HEK293 (cell line): ENCODE measurements at regions not wholly inside any gene's neighbourhood (a gene's known extent, or its start where the extent isn't known, plus 50 kb on each side); places are given as distances from the start of the nearest gene placed in this dataset.

Experiments used
- CTCF ChIA-PET: fragments of 350-600 bp; formaldehyde crosslinking; extraction: SDS; loops from one replicate; lab custom pipeline; 2021; ENCODE audit warnings: antibody characterized with exemption; lab: Yijun Ruan, JAX
- POLR2A ChIA-PET: fragments of 300-600 bp; formaldehyde crosslinking; extraction: SDS; loops from one replicate; lab custom pipeline; 2020; ENCODE audit warnings: antibody characterized with exemption, inconsistent platforms; lab: Yijun Ruan, JAX
- H3K27ac ChIP-seq: fragments of 200-500 bp; sonication (Bioruptor generic); 2 replicates; pipeline ENCODE4 v1.5.1; 2014; ENCODE audit warnings: low read depth, low read length, control low read depth, inconsistent platforms; ENCODE audit errors: extremely low read depth
- H3K36me3 ChIP-seq, 2 experiments: fragments of 200-500 bp in 1 of 2; sonication (Bioruptor generic) in 1 of 2; 1 replicate in 1 of 2; 2 replicates in 1 of 2; pipeline ENCODE4 v1.5.1; 2014 to 2017; ENCODE audit warnings: inconsistent platforms in 2 of 2, low read length in 2 of 2; ENCODE audit not compliant: control insufficient read depth in 2 of 2, insufficient read depth in 1 of 2
- H3K4me1 ChIP-seq: fragments of 200-500 bp; sonication (Bioruptor generic); 2 replicates; pipeline ENCODE4 v1.5.1; 2014; ENCODE audit warnings: mild to moderate bottlenecking, low read length, inconsistent platforms; ENCODE audit not compliant: control insufficient read depth, insufficient read depth
- H3K4me3 ChIP-seq: 2 replicates; pipeline ENCODE4 v1.5.1; 2011; ENCODE audit warnings: low read depth, mild to moderate bottlenecking, control low read depth, low read length, moderate library complexity
- H3K9me3 ChIP-seq: fragments of 200-500 bp; sonication (Bioruptor generic); 2 replicates; pipeline ENCODE4 v1.5.1; 2014; ENCODE audit warnings: low read depth, low read length, inconsistent platforms; ENCODE audit not compliant: control insufficient read depth, insufficient read depth
- GFI1B ChIP-seq: fragments of 450-650 bp; formaldehyde crosslinking; IDR thresholded peaks from 2 replicates; pipeline ENCODE4 v1.5.1; 2016; ENCODE audit warnings: missing biosample characterization, missing genetic modification characterization
- GLIS1 ChIP-seq: fragments of 450-650 bp; formaldehyde crosslinking; IDR thresholded peaks from 2 replicates; pipeline ENCODE4 v1.5.1; 2016; ENCODE audit warnings: missing biosample characterization, missing genetic modification characterization
- GLIS2 ChIP-seq: fragments of 450-650 bp; formaldehyde crosslinking; IDR thresholded peaks from 2 replicates; pipeline ENCODE4 v1.5.1; 2016; ENCODE audit warnings: missing biosample characterization, missing genetic modification characterization
- HOXA7 ChIP-seq: sonication (generic); formaldehyde crosslinking; IDR thresholded peaks from 2 replicates; pipeline ENCODE4 v1.8.1; 2022; ENCODE audit warnings: missing genetic modification reagents, borderline replicate concordance
- HOXC10 ChIP-seq: sonication (generic); formaldehyde crosslinking; IDR thresholded peaks from 2 replicates; pipeline ENCODE4 v1.8.1; 2023; ENCODE audit warnings: mild to moderate bottlenecking, missing genetic modification reagents
- KLF16 ChIP-seq: fragments of 450-650 bp; formaldehyde crosslinking; IDR thresholded peaks from 2 replicates; pipeline ENCODE4 v1.5.1; 2017; ENCODE audit warnings: missing biosample characterization, missing genetic modification characterization
- KLF8 ChIP-seq: fragments of 450-650 bp; formaldehyde crosslinking; IDR thresholded peaks from 2 replicates; pipeline ENCODE4 v1.5.1; 2016; ENCODE audit warnings: missing biosample characterization, missing genetic modification characterization
- PBX3 ChIP-seq: sonication (generic); formaldehyde crosslinking; IDR thresholded peaks from 2 replicates; pipeline ENCODE4 v1.8.1; 2022; ENCODE audit warnings: mild to moderate bottlenecking, moderate library complexity, missing genetic modification reagents
- SETDB1 ChIP-seq: IDR thresholded peaks from one replicate; pipeline ENCODE4 v1.6.1; 2017; ENCODE audit warnings: mild to moderate bottlenecking, low read length, moderate library complexity, mixed read lengths; ENCODE audit not compliant: insufficient read length
- TRIM28 ChIP-seq: IDR thresholded peaks from 2 replicates; pipeline ENCODE4 v1.6.1; 2011; ENCODE audit warnings: low read length, control low read depth, borderline replicate concordance
- ZBTB17 ChIP-seq: fragments of 450-650 bp; formaldehyde crosslinking; IDR thresholded peaks from 2 replicates; pipeline ENCODE4 v1.5.1; 2016; ENCODE audit warnings: missing biosample characterization, missing genetic modification characterization
- ZBTB7A ChIP-seq: fragments of 450-650 bp; formaldehyde crosslinking; IDR thresholded peaks from 2 replicates; pipeline ENCODE4 v1.5.1; 2016; ENCODE audit warnings: low read depth, missing biosample characterization, missing genetic modification characterization
- ZIC2 ChIP-seq: fragments of 450-650 bp; formaldehyde crosslinking; IDR thresholded peaks from 2 replicates; pipeline ENCODE4 v1.5.1; 2016; ENCODE audit warnings: missing biosample characterization, missing genetic modification characterization
- ZNF146 ChIP-seq: fragments of 450-650 bp; formaldehyde crosslinking; IDR thresholded peaks from 2 replicates; pipeline ENCODE4 v1.5.1; 2016; ENCODE audit warnings: missing biosample characterization, missing genetic modification characterization
- ZNF16 ChIP-seq: fragments of 450-650 bp; formaldehyde crosslinking; IDR thresholded peaks from 2 replicates; pipeline ENCODE4 v1.5.1; 2016; ENCODE audit warnings: low read depth, missing biosample characterization, missing genetic modification characterization
- ZNF19 ChIP-seq: fragments of 450-650 bp; formaldehyde crosslinking; IDR thresholded peaks from 2 replicates; pipeline ENCODE4; 2016; ENCODE audit warnings: missing biosample characterization, missing genetic modification characterization, low read depth
- ZNF311 ChIP-seq: fragments of 450-650 bp; formaldehyde crosslinking; IDR thresholded peaks from 2 replicates; pipeline ENCODE4 v1.5.1; 2017; ENCODE audit warnings: missing biosample characterization, missing genetic modification characterization, borderline replicate concordance
- ZNF391 ChIP-seq: fragments of 450-650 bp; formaldehyde crosslinking; IDR thresholded peaks from 2 replicates; pipeline ENCODE4 v1.5.1; 2016; ENCODE audit warnings: low read depth, missing biosample characterization, missing genetic modification characterization, borderline replicate concordance
- ZNF404 ChIP-seq: fragments of 450-650 bp; formaldehyde crosslinking; IDR thresholded peaks from 2 replicates; pipeline ENCODE4 v1.5.1; 2017; ENCODE audit warnings: missing biosample characterization, missing genetic modification characterization
- ZNF514 ChIP-seq: fragments of 450-650 bp; formaldehyde crosslinking; IDR thresholded peaks from 2 replicates; pipeline ENCODE4 v1.5.1; 2016; ENCODE audit warnings: missing biosample characterization, missing genetic modification characterization
- ZNF561 ChIP-seq: fragments of 450-650 bp; IDR thresholded peaks from 2 replicates; pipeline ENCODE4 v1.5.1; 2018; ENCODE audit warnings: missing biosample characterization, missing genetic modification characterization, borderline replicate concordance
- ZNF626 ChIP-seq: fragments of 450-650 bp; sonication (Bioruptor Pico); formaldehyde crosslinking; IDR thresholded peaks from 2 replicates; pipeline ENCODE4 v1.5.1; 2018; ENCODE audit warnings: missing biosample characterization, missing genetic modification characterization, inconsistent platforms
- ZNF776 ChIP-seq: fragments of 450-650 bp; formaldehyde crosslinking; IDR thresholded peaks from 2 replicates; pipeline ENCODE4 v1.5.0; 2017; ENCODE audit warnings: missing biosample characterization, missing genetic modification characterization, borderline replicate concordance
- ZNF843 ChIP-seq: fragments of 450-650 bp; formaldehyde crosslinking; IDR thresholded peaks from 2 replicates; pipeline ENCODE4 v1.5.1; 2016; ENCODE audit warnings: missing biosample characterization, missing genetic modification characterization
- TF ChIP-seq, protein P1 (sequence below): fragments of 450-650 bp; formaldehyde crosslinking; IDR thresholded peaks from 2 replicates; pipeline ENCODE4 v1.5.1; 2016; ENCODE audit warnings: missing biosample characterization, missing genetic modification characterization, borderline replicate concordance
- TF ChIP-seq, protein P2 (sequence below): fragments of 450-650 bp; formaldehyde crosslinking; IDR thresholded peaks from 2 replicates; pipeline ENCODE4 v1.5.1; 2016; ENCODE audit warnings: missing biosample characterization, missing genetic modification characterization
- TF ChIP-seq, protein P3 (sequence below): fragments of 450-650 bp; formaldehyde crosslinking; IDR thresholded peaks from 2 replicates; pipeline ENCODE4 v1.5.1; 2017; ENCODE audit warnings: missing biosample characterization, missing genetic modification characterization

GRCh38 chr13:63433546-63434150 lies 2018.0 kb upstream of the PCDH20 start:
- H3K36me3 ChIP-seq = no peaks in the 10 kb centered on the region
- ChIA-PET POLR2A (no interaction called here), CTCF (no interaction called here)
- H3K4me3 ChIP-seq = no peak overlapping the region
- no peaks in the 10 kb centered on the region for H3K4me1 ChIP-seq
- H3K9me3 ChIP-seq = no peaks in the 10 kb centered on the region
- TF ChIP-seq ZNF514 (tag by site-specific recombination) (no peak), ZNF776 (tag by site-specific recombination) (no peak), ZNF16 (tag by site-specific recombination) (no peak), ZIC2 (tag by site-specific recombination) (no peak), ZNF311 (tag by site-specific recombination) (no peak), HOXC10 (CRISPR knock-in tag) (no peak), KLF16 (tag by site-specific recombination) (no peak), ZNF19 (tag by site-specific recombination) (no peak), ZNF626 (tag by site-specific recombination) (no peak), GLIS1 (tag by site-specific recombination) (no peak), HOXA7 (CRISPR knock-in tag) (no peak), GLIS2 (tag by site-specific recombination) (no peak), KLF8 (tag by site-specific recombination) (no peak)
- TF ChIP-seq, protein P1, sequence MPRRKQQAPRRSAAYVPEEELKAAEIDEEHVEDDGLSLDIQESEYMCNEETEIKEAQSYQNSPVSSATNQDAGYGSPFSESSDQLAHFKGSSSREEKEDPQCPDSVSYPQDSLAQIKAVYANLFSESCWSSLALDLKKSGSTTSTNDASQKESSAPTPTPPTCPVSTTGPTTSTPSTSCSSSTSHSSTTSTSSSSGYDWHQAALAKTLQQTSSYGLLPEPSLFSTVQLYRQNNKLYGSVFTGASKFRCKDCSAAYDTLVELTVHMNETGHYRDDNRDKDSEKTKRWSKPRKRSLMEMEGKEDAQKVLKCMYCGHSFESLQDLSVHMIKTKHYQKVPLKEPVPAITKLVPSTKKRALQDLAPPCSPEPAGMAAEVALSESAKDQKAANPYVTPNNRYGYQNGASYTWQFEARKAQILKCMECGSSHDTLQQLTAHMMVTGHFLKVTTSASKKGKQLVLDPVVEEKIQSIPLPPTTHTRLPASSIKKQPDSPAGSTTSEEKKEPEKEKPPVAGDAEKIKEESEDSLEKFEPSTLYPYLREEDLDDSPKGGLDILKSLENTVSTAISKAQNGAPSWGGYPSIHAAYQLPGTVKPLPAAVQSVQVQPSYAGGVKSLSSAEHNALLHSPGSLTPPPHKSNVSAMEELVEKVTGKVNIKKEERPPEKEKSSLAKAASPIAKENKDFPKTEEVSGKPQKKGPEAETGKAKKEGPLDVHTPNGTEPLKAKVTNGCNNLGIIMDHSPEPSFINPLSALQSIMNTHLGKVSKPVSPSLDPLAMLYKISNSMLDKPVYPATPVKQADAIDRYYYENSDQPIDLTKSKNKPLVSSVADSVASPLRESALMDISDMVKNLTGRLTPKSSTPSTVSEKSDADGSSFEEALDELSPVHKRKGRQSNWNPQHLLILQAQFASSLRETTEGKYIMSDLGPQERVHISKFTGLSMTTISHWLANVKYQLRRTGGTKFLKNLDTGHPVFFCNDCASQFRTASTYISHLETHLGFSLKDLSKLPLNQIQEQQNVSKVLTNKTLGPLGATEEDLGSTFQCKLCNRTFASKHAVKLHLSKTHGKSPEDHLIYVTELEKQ (tag by site-specific recombination) = no peak
- no peak overlapping the region for H3K27ac ChIP-seq

DNA sequence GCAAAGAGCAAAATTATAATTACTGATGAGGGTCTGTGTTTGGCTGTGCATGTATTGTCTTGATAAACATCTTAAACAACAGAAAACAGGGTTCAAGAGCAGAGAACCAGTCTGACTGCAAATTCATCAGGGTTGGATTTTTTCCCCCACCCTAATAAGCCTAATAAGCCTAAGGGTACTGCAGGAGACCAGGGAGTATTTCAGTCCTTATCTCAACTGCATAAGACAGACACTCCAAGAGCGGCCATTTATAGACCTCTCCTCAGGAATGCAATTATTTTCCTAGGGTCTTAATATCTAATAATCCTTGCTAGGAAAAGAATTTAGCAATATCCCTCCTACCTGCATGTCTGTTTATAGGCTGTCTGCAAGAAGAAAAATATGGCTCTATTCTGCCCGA lies 2011.5 kb upstream of the PCDH20 start:
- CTCF ChIA-PET = no interaction called here
- Histone ChIP-seq H3K4me1 (no peaks in the 10 kb centered on the region), H3K9me3 (no peaks in the 10 kb centered on the region), H3K36me3 (no peaks in the 10 kb centered on the region), H3K4me3 (no peak overlapping the region), H3K27ac (no peak overlapping the region)
- POLR2A ChIA-PET = no interaction called here
- no peak for TF ChIP-seq ZBTB7A
- no peak for TF ChIP-seq ZNF843 (tag by site-specific recombination)
- TF ChIP-seq ZNF404 (tag by site-specific recombination) = no peak
- peak; percentile 79 for TF ChIP-seq SETDB1
- peak; percentile 84; the same call in 1 of the 2 replicates for TF ChIP-seq TRIM28

DNA sequence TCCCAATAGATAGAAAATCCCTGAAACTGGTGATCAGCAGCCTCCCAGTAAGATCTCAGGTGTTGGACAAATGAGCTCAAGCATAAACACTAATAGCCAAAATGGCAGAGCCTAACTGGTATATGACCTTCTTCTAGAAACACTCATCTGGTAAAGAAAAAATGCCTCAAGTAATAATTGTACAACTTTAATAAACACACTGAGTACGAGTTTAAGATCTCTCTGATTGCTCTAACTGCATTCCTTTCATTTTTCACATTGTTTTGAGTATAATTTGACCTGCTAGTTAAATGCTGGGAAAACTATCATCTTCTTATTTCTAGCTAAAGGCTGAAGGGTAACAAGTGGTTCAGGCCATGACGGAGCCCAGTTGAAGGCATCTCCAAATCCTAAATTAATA lies 2009.5 kb upstream of the PCDH20 start:
- H3K36me3 ChIP-seq = no peaks in the 10 kb centered on the region
- no peak overlapping the region for H3K27ac ChIP-seq
- no peaks in the 10 kb centered on the region for H3K9me3 ChIP-seq
- H3K4me3 ChIP-seq = no peak overlapping the region
- no peaks in the 10 kb centered on the region for H3K4me1 ChIP-seq
- ChIA-PET POLR2A (no interaction called here), CTCF (no interaction called here)
- TF ChIP-seq GFI1B (tag by site-specific recombination) (no peak), PBX3 (CRISPR knock-in tag) (no peak), ZBTB17 (tag by site-specific recombination) (no peak), ZNF146 (tag by site-specific recombination) (no peak), ZNF561 (no peak), ZNF391 (tag by site-specific recombination) (no peak)
- TF ChIP-seq, protein P2, sequence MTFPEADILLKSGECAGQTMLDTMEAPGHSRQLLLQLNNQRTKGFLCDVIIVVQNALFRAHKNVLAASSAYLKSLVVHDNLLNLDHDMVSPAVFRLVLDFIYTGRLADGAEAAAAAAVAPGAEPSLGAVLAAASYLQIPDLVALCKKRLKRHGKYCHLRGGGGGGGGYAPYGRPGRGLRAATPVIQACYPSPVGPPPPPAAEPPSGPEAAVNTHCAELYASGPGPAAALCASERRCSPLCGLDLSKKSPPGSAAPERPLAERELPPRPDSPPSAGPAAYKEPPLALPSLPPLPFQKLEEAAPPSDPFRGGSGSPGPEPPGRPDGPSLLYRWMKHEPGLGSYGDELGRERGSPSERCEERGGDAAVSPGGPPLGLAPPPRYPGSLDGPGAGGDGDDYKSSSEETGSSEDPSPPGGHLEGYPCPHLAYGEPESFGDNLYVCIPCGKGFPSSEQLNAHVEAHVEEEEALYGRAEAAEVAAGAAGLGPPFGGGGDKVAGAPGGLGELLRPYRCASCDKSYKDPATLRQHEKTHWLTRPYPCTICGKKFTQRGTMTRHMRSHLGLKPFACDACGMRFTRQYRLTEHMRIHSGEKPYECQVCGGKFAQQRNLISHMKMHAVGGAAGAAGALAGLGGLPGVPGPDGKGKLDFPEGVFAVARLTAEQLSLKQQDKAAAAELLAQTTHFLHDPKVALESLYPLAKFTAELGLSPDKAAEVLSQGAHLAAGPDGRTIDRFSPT = no peak
- TF ChIP-seq, protein P3, sequence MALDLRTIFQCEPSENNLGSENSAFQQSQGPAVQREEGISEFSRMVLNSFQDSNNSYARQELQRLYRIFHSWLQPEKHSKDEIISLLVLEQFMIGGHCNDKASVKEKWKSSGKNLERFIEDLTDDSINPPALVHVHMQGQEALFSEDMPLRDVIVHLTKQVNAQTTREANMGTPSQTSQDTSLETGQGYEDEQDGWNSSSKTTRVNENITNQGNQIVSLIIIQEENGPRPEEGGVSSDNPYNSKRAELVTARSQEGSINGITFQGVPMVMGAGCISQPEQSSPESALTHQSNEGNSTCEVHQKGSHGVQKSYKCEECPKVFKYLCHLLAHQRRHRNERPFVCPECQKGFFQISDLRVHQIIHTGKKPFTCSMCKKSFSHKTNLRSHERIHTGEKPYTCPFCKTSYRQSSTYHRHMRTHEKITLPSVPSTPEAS = no peak
